Activated naive CD4-positive, alpha-beta T cell treated with anti-CD3 and anti-CD28 coated beads, Interleukin-2, amount 10 ng/mL, durations not matched to agents 7 days and 5 days (primary cell): ENCODE measurements at regions not wholly inside any gene's neighbourhood (a gene's known extent, or its start where the extent isn't known, plus 50 kb on each side); places are given as distances from the start of the nearest gene placed in this dataset.

Experiments used
- CTCF ChIA-PET: fragments of 350-600 bp; sonication (Branson Sonifier 250); formaldehyde crosslinking; loops from one replicate; lab custom pipeline; 2021; ENCODE audit warnings: antibody characterized with exemption; lab: Charles Lee
- DNase-seq: peaks from one replicate; pipeline ENCODE4 v3.0.0-alpha.2; 2020
- H3K27ac Mint-ChIP-seq: one replicate; pipeline ENCODE4 v1.8.0; 2021; ENCODE audit warnings: mild to moderate bottlenecking, moderate library complexity, mixed read lengths
- H3K27me3 Mint-ChIP-seq: one replicate; pipeline ENCODE4 v1.8.0; 2021; ENCODE audit warnings: mild to moderate bottlenecking, mixed read lengths
- H3K36me3 Mint-ChIP-seq: one replicate; pipeline ENCODE4 v1.8.0; 2021; ENCODE audit warnings: mixed read lengths
- H3K4me1 Mint-ChIP-seq: one replicate; pipeline ENCODE4 v1.8.0; 2021; ENCODE audit warnings: mixed read lengths
- H3K4me3 Mint-ChIP-seq: one replicate; pipeline ENCODE4 v1.8.0; 2021; ENCODE audit warnings: mild to moderate bottlenecking, moderate library complexity, mixed read lengths
- H3K9me3 Mint-ChIP-seq: one replicate; pipeline ENCODE4 v1.8.0; 2021; ENCODE audit warnings: mixed read lengths

- Mint-ChIP-seq H3K9me3 (peaks cover 2% of the 10 kb centered on the region), H3K36me3 (no peaks in the 10 kb centered on the region), H3K27ac (no peak overlapping the region), H3K4me3 (no peak overlapping the region), H3K27me3 (no peaks in the 10 kb centered on the region), H3K4me1 (no peaks in the 10 kb centered on the region)
- CTCF ChIA-PET: no interaction called here
- no peak for DNase-seq
Observed at GRCh38 chr5:152864447-152864846, 459.4 kb upstream of the NMUR2 start.

GRCh38 chr5:152864991-152865390, 459.9 kb upstream of the NMUR2 start:
- H3K9me3 Mint-ChIP-seq: no peaks in the 10 kb centered on the region
- H3K27me3 Mint-ChIP-seq: no peaks in the 10 kb centered on the region
- no peak overlapping the region for H3K27ac Mint-ChIP-seq
- no peaks in the 10 kb centered on the region for H3K36me3 Mint-ChIP-seq
- no peak overlapping the region for H3K4me3 Mint-ChIP-seq
- CTCF ChIA-PET: no interaction called here
- H3K4me1 Mint-ChIP-seq: no peaks in the 10 kb centered on the region
- no peak for DNase-seq

GRCh38 chr5:152869971-152870370, 464.9 kb upstream of the NMUR2 start:
- H3K27me3 Mint-ChIP-seq: no peaks in the 10 kb centered on the region
- no peaks in the 10 kb centered on the region for H3K36me3 Mint-ChIP-seq
- H3K9me3 Mint-ChIP-seq: peaks cover 1% of the 10 kb centered on the region
- DNase-seq: no peak
- no peak overlapping the region for H3K4me3 Mint-ChIP-seq
- H3K4me1 Mint-ChIP-seq: no peaks in the 10 kb centered on the region
- CTCF ChIA-PET: no interaction called here
- H3K27ac Mint-ChIP-seq: no peak overlapping the region

DNA sequence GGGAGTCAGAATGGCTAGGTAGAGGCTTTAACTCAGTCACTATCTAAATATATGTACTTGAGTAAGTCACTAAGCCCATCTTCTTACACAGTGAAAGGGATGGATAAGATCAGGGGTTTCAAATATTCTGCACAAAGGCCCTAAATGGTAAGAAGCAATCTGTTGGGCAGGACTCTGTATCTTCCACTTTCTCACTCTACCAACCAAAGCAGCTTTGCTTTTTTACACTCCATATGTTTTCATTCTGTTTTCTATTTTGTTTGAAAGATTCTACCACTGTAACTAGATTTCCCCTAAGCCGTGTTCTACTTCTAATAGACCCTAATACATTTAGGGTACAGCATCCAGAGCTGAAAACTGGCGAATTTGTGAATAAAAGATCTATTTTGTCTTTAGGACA, 477.5 kb upstream of the NMUR2 start:
- Mint-ChIP-seq H3K4me3 (no peak overlapping the region), H3K4me1 (no peaks in the 10 kb centered on the region), H3K27me3 (no peaks in the 10 kb centered on the region), H3K36me3 (no peaks in the 10 kb centered on the region), H3K9me3 (peaks cover 2% of the 10 kb centered on the region), H3K27ac (no peak overlapping the region)
- CTCF ChIA-PET: no interaction called here
- no peak for DNase-seq

GRCh38 chr5:152883066-152883775, 478.1 kb upstream of the NMUR2 start:
- H3K4me1 Mint-ChIP-seq: no peaks in the 10 kb centered on the region
- no peaks in the 10 kb centered on the region for H3K36me3 Mint-ChIP-seq
- H3K4me3 Mint-ChIP-seq: no peak overlapping the region
- CTCF ChIA-PET: no interaction called here
- DNase-seq: no peak
- H3K27ac Mint-ChIP-seq: no peak overlapping the region
- H3K9me3 Mint-ChIP-seq: peaks cover 2% of the 10 kb centered on the region
- H3K27me3 Mint-ChIP-seq: no peaks in the 10 kb centered on the region

GRCh38 chr5:152884006-152884405, 478.9 kb upstream of the NMUR2 start:
- CTCF ChIA-PET: no interaction called here
- H3K9me3 Mint-ChIP-seq: peaks cover 2% of the 10 kb centered on the region
- H3K27me3 Mint-ChIP-seq: no peaks in the 10 kb centered on the region
- H3K36me3 Mint-ChIP-seq: no peaks in the 10 kb centered on the region
- no peaks in the 10 kb centered on the region for H3K4me1 Mint-ChIP-seq
- H3K4me3 Mint-ChIP-seq: no peak overlapping the region
- DNase-seq: no peak
- no peak overlapping the region for H3K27ac Mint-ChIP-seq

DNA sequence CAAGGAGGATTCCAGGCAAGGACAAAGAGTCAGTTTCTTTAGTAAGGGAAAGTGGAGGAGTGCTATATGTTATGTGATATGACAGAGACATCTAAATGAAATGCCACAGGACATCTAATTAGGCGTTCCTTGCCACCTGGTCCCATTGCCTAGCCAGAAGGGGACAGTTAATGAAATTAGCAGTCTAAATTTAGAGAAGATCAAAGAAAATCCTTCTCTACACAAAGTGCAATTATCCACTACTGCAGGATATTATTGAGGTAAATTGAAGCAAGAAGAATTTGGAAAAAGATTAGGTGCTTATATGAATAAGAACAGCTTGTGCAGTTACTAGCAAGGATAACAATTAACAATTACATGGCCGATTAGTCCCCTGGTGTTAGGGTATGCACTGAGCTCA, 495.3 kb upstream of the NMUR2 start:
- no peaks in the 10 kb centered on the region for H3K27me3 Mint-ChIP-seq
- DNase-seq: no peak
- no peak overlapping the region for H3K27ac Mint-ChIP-seq
- H3K4me1 Mint-ChIP-seq: no peaks in the 10 kb centered on the region
- CTCF ChIA-PET: no interaction called here
- H3K36me3 Mint-ChIP-seq: no peaks in the 10 kb centered on the region
- no peak overlapping the region for H3K4me3 Mint-ChIP-seq
- H3K9me3 Mint-ChIP-seq: peaks cover 5% of the 10 kb centered on the region

DNA sequence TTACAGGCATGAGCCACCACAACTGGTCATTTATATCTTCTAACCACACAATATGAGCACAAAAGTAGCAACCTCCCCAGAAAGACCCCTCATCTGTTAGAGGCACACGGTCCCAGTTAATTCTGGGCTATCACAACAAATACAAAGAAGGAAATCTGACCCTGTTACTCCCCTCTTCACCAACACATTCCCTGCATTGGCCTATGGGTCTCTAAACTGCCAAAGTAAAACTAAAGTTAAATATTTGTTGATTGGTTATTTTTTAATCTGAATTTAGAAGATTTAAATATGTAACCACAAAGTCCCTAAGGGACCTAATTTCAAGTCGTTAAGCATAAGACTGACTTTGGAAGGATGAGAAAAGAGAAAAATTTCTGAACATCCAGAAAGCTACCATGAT, 496.7 kb upstream of the NMUR2 start:
- CTCF ChIA-PET: no interaction called here
- Mint-ChIP-seq H3K4me3 (no peak overlapping the region), H3K36me3 (no peaks in the 10 kb centered on the region), H3K9me3 (peaks cover 1% of the 10 kb centered on the region), H3K27ac (no peak overlapping the region), H3K4me1 (no peaks in the 10 kb centered on the region), H3K27me3 (no peaks in the 10 kb centered on the region)
- DNase-seq: no peak

DNA sequence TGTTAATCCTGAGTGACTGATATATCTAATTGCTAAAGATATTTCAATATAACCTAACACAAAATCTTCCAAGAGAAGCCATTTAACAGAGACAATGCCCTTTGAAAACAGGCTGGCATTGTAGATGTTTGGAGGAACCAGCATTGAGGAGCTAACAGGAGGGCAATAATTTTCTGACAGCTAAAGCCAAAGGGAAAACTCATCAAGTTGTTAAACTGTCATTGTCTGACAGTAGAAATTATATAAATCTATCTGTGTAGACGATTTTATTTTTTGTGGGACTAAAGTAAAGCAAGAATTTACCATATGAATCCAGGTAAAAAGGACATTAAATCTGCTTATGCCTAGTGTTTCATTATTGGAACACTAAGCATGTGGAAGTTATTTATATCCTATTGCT, 500.2 kb upstream of the NMUR2 start:
- Mint-ChIP-seq H3K9me3 (no peaks in the 10 kb centered on the region), H3K27ac (no peak overlapping the region), H3K27me3 (no peaks in the 10 kb centered on the region), H3K36me3 (no peaks in the 10 kb centered on the region), H3K4me3 (no peak overlapping the region), H3K4me1 (no peaks in the 10 kb centered on the region)
- CTCF ChIA-PET: no interaction called here
- no peak for DNase-seq

GRCh38 chr5:152907488-152908245, 502.6 kb upstream of the NMUR2 start:
- CTCF ChIA-PET: interaction anchor here (0.7 kb wide), 1 partner anchor 29 kb away, joined by 3 read pairs; no protein-coding TSS in a partner anchor
- no peaks in the 10 kb centered on the region for H3K27me3 Mint-ChIP-seq

DNA sequence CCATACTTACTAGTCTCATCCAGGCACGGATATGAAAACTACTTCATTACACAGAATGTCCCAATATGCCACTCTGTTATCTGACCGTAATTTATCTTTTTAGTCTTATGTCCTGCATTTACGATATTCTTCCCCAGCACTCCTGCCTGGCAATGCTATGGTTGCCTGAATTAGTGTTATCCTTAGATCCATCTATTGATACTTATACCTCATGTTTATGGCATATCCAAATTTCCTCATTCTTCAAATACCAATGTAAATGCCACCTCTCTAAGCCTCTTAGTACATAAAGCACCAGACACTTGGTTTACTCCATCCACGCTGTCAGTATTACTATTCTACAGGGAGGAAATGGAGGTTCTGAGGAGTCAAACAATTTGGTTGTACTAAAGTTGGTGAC, 507.8 kb upstream of the NMUR2 start:
- H3K27me3 Mint-ChIP-seq: no peaks in the 10 kb centered on the region
- peaks cover 3% of the 10 kb centered on the region for H3K9me3 Mint-ChIP-seq
- no peak for DNase-seq
- H3K4me3 Mint-ChIP-seq: no peak overlapping the region
- H3K36me3 Mint-ChIP-seq: no peaks in the 10 kb centered on the region
- H3K4me1 Mint-ChIP-seq: no peaks in the 10 kb centered on the region
- no peak overlapping the region for H3K27ac Mint-ChIP-seq
- CTCF ChIA-PET: no interaction called here

More at GRCh38 chr5:152907488-152908245, 502.6 kb upstream of the NMUR2 start:
- DNase-seq: no peak
- Mint-ChIP-seq H3K4me1 (no peaks in the 10 kb centered on the region), H3K4me3 (no peak overlapping the region), H3K36me3 (no peaks in the 10 kb centered on the region), H3K9me3 (peaks cover 1% of the 10 kb centered on the region), H3K27ac (no peak overlapping the region)

GRCh38 chr5:152932621-152933020, 527.5 kb upstream of the NMUR2 start:
- CTCF ChIA-PET: no interaction called here
- no peak overlapping the region for H3K4me3 Mint-ChIP-seq
- H3K27ac Mint-ChIP-seq: no peak overlapping the region
- H3K27me3 Mint-ChIP-seq: no peaks in the 10 kb centered on the region
- H3K36me3 Mint-ChIP-seq: no peaks in the 10 kb centered on the region
- no peak for DNase-seq
- H3K4me1 Mint-ChIP-seq: no peaks in the 10 kb centered on the region
- peaks cover 6% of the 10 kb centered on the region for H3K9me3 Mint-ChIP-seq

GRCh38 chr5:152933056-152933455, 528.0 kb upstream of the NMUR2 start:
- CTCF ChIA-PET: no interaction called here
- H3K9me3 Mint-ChIP-seq: peaks cover 8% of the 10 kb centered on the region
- no peak overlapping the region for H3K27ac Mint-ChIP-seq
- H3K4me3 Mint-ChIP-seq: no peak overlapping the region
- no peaks in the 10 kb centered on the region for H3K36me3 Mint-ChIP-seq
- no peaks in the 10 kb centered on the region for H3K27me3 Mint-ChIP-seq
- H3K4me1 Mint-ChIP-seq: no peaks in the 10 kb centered on the region
- DNase-seq: no peak

DNA sequence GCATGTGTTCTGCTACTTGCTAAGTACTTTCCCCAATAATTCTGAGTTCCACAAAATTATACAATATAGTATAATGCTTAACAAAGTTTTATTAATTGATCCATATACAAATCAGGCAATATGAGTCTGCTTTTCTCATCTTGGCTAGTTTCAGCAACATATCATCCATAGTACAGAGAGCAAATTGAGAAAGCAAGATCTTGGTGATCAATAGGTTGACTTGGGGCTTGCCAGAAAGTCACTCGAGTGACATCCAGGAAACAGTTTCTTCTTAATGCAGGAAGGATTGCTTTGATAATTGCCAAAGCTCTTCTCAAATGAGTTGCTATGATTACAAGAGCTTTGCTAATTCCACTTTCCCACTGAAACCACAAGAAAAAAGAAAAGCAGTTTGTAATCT, 533.6 kb upstream of the NMUR2 start:
- peaks cover 4% of the 10 kb centered on the region for H3K9me3 Mint-ChIP-seq
- H3K27me3 Mint-ChIP-seq: no peaks in the 10 kb centered on the region
- no peak overlapping the region for H3K4me3 Mint-ChIP-seq
- no peaks in the 10 kb centered on the region for H3K4me1 Mint-ChIP-seq
- CTCF ChIA-PET: no interaction called here
- no peak overlapping the region for H3K27ac Mint-ChIP-seq
- no peaks in the 10 kb centered on the region for H3K36me3 Mint-ChIP-seq
- no peak for DNase-seq
